H9 (cell line): ENCODE measurements at regions not wholly inside any gene's neighbourhood (a gene's known extent, or its start where the extent isn't known, plus 50 kb on each side); places are given as distances from the start of the nearest gene placed in this dataset.

Source experiments
- DNase-seq: peaks from one replicate; pipeline ENCODE4 v3.0.0-alpha.2; 2017
- H2AFZ ChIP-seq: one replicate; pipeline ENCODE4 v1.6.1; 2013; ENCODE audit warnings: mild to moderate bottlenecking, low read length, control low read depth, moderate library complexity
- H2AK5ac ChIP-seq: 2 replicates; pipeline ENCODE4 v1.6.1; 2013; ENCODE audit warnings: low read length, control low read depth, mixed read lengths; ENCODE audit not compliant: insufficient read length
- H2BK120ac ChIP-seq: one replicate; pipeline ENCODE4 v1.6.1; 2013; ENCODE audit warnings: low read depth, mild to moderate bottlenecking, low read length, control low read depth, inconsistent platforms; ENCODE audit not compliant: poor library complexity, severe bottlenecking
- H2BK12ac ChIP-seq: 2 replicates; pipeline ENCODE4 v1.6.1; 2013; ENCODE audit warnings: low read length, control low read depth, mixed read lengths, low read depth; ENCODE audit not compliant: insufficient read length
- H2BK15ac ChIP-seq: 2 replicates; pipeline ENCODE4 v1.6.1; 2013; ENCODE audit warnings: low read depth, low read length, control low read depth
- H2BK20ac ChIP-seq: one replicate; pipeline ENCODE4 v1.6.1; 2013; ENCODE audit warnings: low read depth, mild to moderate bottlenecking, low read length, control low read depth, inconsistent platforms; ENCODE audit not compliant: poor library complexity, severe bottlenecking
- H2BK5ac ChIP-seq: 2 replicates; pipeline ENCODE4 v1.6.1; 2013; ENCODE audit warnings: low read length, control low read depth, mixed read lengths; ENCODE audit not compliant: insufficient read length
- H3K14ac ChIP-seq: 2 replicates; pipeline ENCODE4 v1.6.1; 2013; ENCODE audit warnings: low read length, control low read depth; ENCODE audit not compliant: insufficient read depth
- H3K18ac ChIP-seq: 2 replicates; pipeline ENCODE4 v1.6.1; 2013; ENCODE audit warnings: low read depth, mild to moderate bottlenecking, mixed read lengths, low read length, control low read depth; ENCODE audit not compliant: insufficient read length
- H3K23ac ChIP-seq: 2 replicates; pipeline ENCODE4 v1.6.1; 2013; ENCODE audit warnings: low read length, control low read depth, mixed read lengths, low read depth; ENCODE audit not compliant: insufficient read length
- H3K23me2 ChIP-seq: 2 replicates; pipeline ENCODE4 v1.6.1; 2013; ENCODE audit warnings: low read depth, mild to moderate bottlenecking, mixed read lengths, low read length, control low read depth; ENCODE audit not compliant: insufficient read length, poor library complexity, severe bottlenecking
- H3K27ac ChIP-seq: 2 replicates; pipeline ENCODE4 v1.5.1; 2013; ENCODE audit warnings: low read length, control low read depth, mixed read lengths, low read depth; ENCODE audit not compliant: insufficient read length
- H3K27me3 ChIP-seq: 2 replicates; pipeline ENCODE4 v1.6.1; 2013; ENCODE audit warnings: low read length, control low read depth, inconsistent platforms; ENCODE audit not compliant: insufficient read depth
- H3K4ac ChIP-seq: 2 replicates; pipeline ENCODE4 v1.6.1; 2013; ENCODE audit warnings: low read depth, mild to moderate bottlenecking, control low read depth, inconsistent platforms, low read length, moderate library complexity
- H3K4me1 ChIP-seq: 2 replicates; pipeline ENCODE4 v1.6.1; 2013; ENCODE audit warnings: low read length, control low read depth, inconsistent platforms; ENCODE audit not compliant: insufficient read depth
- H3K4me2 ChIP-seq: 2 replicates; pipeline ENCODE4 v1.6.1; 2013; ENCODE audit warnings: low read length, control low read depth, mixed read lengths; ENCODE audit not compliant: insufficient read length, insufficient read depth
- H3K56ac ChIP-seq: 2 replicates; pipeline ENCODE4 v1.6.1; 2013; ENCODE audit warnings: low read depth, mild to moderate bottlenecking, mixed read lengths, low read length, control low read depth; ENCODE audit not compliant: insufficient read length
- H3K79me1 ChIP-seq: 2 replicates; pipeline ENCODE4 v1.6.1; 2013; ENCODE audit warnings: low read depth, mild to moderate bottlenecking, moderate library complexity, low read length, control low read depth, inconsistent platforms; ENCODE audit not compliant: insufficient read depth, poor library complexity, severe bottlenecking
- H3K79me2 ChIP-seq: 2 replicates; pipeline ENCODE4 v1.6.1; 2013; ENCODE audit warnings: low read length, control low read depth, inconsistent platforms; ENCODE audit not compliant: insufficient read depth
- H3K9ac ChIP-seq: 2 replicates; pipeline ENCODE4 v1.6.1; 2013; ENCODE audit warnings: low read length, control low read depth, mixed read lengths; ENCODE audit not compliant: insufficient read length; ENCODE audit errors: extremely low read depth
- H3K9me3 ChIP-seq: one replicate; pipeline ENCODE4 v1.6.1; 2013; ENCODE audit warnings: low read depth, low read length, inconsistent platforms; ENCODE audit not compliant: control insufficient read depth
- H3T11ph ChIP-seq: one replicate; pipeline ENCODE4 v1.6.1; 2013; ENCODE audit warnings: mild to moderate bottlenecking, low read length, control low read depth, inconsistent platforms
- H4K20me1 ChIP-seq: one replicate; pipeline ENCODE4 v1.6.1; 2013; ENCODE audit not compliant: control insufficient read depth, insufficient read length, insufficient read depth
- H4K5ac ChIP-seq: 2 replicates; pipeline ENCODE4 v1.6.1; 2013; ENCODE audit warnings: low read depth, mild to moderate bottlenecking, mixed read lengths, low read length, control low read depth; ENCODE audit not compliant: insufficient read length
- H4K8ac ChIP-seq: replicated peaks from 2 replicates; pipeline ENCODE4 v1.6.1; 2013; ENCODE audit warnings: low read length, control low read depth, mixed read lengths, low read depth; ENCODE audit not compliant: insufficient read length
- H4K91ac ChIP-seq: 2 replicates; pipeline ENCODE4 v1.6.1; 2013; ENCODE audit warnings: low read depth, mild to moderate bottlenecking, moderate library complexity, mixed read lengths, low read length, control low read depth; ENCODE audit not compliant: insufficient read length
- H3K27ac Mint-ChIP-seq, 3 experiments: 2 replicates in 2 of 3; 3 replicates in 1 of 3; pipeline ENCODE4 v1.8.0; 2020 to 2021; ENCODE audit warnings: mixed read lengths in 3 of 3, mild to moderate bottlenecking in 1 of 3, moderate library complexity in 1 of 3
- H3K27me3 Mint-ChIP-seq: 2 replicates; pipeline ENCODE4 v1.8.0; 2021; ENCODE audit warnings: low read depth, mild to moderate bottlenecking, moderate library complexity, mixed read lengths
- H3K36me3 Mint-ChIP-seq, 3 experiments: 2 replicates in 2 of 3; 3 replicates in 1 of 3; pipeline ENCODE4 v1.8.0; 2020 to 2021; ENCODE audit warnings: low read depth in 3 of 3, mixed read lengths in 3 of 3; ENCODE audit not compliant: insufficient read depth in 1 of 3
- H3K4me1 Mint-ChIP-seq, 2 experiments: 2 replicates each; pipeline ENCODE4 v1.8.0; 2020; ENCODE audit warnings: mixed read lengths in 2 of 2
- H3K4me3 Mint-ChIP-seq, 2 experiments: 2 replicates in 1 of 2; 3 replicates in 1 of 2; pipeline ENCODE4 v1.8.0; 2020 to 2021; ENCODE audit warnings: mild to moderate bottlenecking in 2 of 2, mixed read lengths in 2 of 2, moderate library complexity in 1 of 2
- H3K9me3 Mint-ChIP-seq, 2 experiments: 2 replicates in 1 of 2; 3 replicates in 1 of 2; pipeline ENCODE4 v1.8.0; 2020; ENCODE audit warnings: mild to moderate bottlenecking in 2 of 2, mixed read lengths in 2 of 2, moderate library complexity in 1 of 2
- WGBS: extraction: QIAGEN DNeasy Blood & Tissue Kit; methylation state at CpG from one replicate; pipeline ENCODE4 v1.1.7; 2013; ENCODE audit warnings: missing lambda C conversion rate, low lambda C conversion rate, mixed read lengths; ENCODE audit not compliant: insufficient read length; ENCODE audit errors: extremely low coverage; 5-methylcytosine and 5-hydroxymethylcytosine counted together
- TF ChIP-seq, protein P1 (sequence below): fragments of 200-600 bp; sonication (generic); conservative IDR thresholded peaks from 3 replicates; pipeline ENCODE4 v1.8.0; 2021; ENCODE audit warnings: antibody characterized with exemption, mild to moderate bottlenecking

DNA sequence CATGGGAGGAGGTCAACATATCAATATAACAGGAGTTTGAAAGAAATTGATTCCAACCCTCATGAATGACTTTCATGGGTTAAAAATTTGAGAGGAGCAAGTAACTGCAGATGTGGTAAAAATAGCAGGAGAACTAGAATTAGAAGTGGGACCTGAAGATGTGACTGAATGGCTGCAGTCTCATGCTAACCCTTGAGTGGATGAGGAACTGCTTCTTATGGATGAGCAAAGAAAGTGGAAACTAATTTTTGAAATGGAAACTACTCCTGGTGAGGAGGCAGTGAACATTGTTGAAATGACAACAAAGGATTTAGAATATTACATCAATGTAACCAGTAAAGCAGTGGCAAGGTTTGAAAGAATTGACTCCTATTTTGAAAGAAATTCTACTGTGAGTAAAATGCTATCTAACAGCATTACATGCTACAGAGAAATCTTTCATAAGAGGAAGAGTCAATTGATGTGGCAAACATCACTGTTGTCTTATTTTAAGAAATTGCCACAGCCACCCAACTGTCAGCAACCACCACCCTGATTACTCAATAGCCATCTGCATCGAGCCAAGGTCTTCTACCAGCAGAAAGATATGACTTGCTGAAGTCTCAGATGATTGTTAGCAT lies 1683.2 kb downstream of the MAT2B start:
- H3K27ac Mint-ChIP-seq: no peak overlapping the region
- Histone ChIP-seq H2AFZ (no peak overlapping the region), H4K5ac (no peak overlapping the region), H2BK120ac (no peak overlapping the region), H3T11ph (no peak overlapping the region), H2BK12ac (no peak overlapping the region), H4K20me1 (no peaks in the 10 kb centered on the region), H3K79me1 (no peaks in the 10 kb centered on the region), H3K27me3 (no peaks in the 10 kb centered on the region), H3K4me1 (no peaks in the 10 kb centered on the region), H2BK5ac (no peak overlapping the region), H2AK5ac (no peak overlapping the region), H3K27ac (no peak overlapping the region), H3K9me3 (no peaks in the 10 kb centered on the region), H3K4me2 (no peak overlapping the region), H3K23ac (no peak overlapping the region), H4K8ac (no peak overlapping the region), H3K9ac (no peak overlapping the region), H3K18ac (no peak overlapping the region), H3K79me2 (no peaks in the 10 kb centered on the region), H3K4ac (no peak overlapping the region), H2BK15ac (no peak overlapping the region), H3K14ac (no peak overlapping the region), H4K91ac (no peak overlapping the region), H2BK20ac (no peak overlapping the region), H3K23me2 (no peaks in the 10 kb centered on the region), H3K56ac (no peak overlapping the region)
- H3K4me3 Mint-ChIP-seq: no peak overlapping the region
- H3K27me3 Mint-ChIP-seq: no peaks in the 10 kb centered on the region
- no peak for DNase-seq
- peaks cover 11 to 12% of the 10 kb centered on the region in 2 experiments; a peak in 4 of 5 replicates for H3K9me3 Mint-ChIP-seq
- TF ChIP-seq, protein P1, sequence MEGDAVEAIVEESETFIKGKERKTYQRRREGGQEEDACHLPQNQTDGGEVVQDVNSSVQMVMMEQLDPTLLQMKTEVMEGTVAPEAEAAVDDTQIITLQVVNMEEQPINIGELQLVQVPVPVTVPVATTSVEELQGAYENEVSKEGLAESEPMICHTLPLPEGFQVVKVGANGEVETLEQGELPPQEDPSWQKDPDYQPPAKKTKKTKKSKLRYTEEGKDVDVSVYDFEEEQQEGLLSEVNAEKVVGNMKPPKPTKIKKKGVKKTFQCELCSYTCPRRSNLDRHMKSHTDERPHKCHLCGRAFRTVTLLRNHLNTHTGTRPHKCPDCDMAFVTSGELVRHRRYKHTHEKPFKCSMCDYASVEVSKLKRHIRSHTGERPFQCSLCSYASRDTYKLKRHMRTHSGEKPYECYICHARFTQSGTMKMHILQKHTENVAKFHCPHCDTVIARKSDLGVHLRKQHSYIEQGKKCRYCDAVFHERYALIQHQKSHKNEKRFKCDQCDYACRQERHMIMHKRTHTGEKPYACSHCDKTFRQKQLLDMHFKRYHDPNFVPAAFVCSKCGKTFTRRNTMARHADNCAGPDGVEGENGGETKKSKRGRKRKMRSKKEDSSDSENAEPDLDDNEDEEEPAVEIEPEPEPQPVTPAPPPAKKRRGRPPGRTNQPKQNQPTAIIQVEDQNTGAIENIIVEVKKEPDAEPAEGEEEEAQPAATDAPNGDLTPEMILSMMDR: no peak
- peaks cover 3 to 4% of the 10 kb centered on the region in 2 experiments; a peak in 2 of 4 replicates for H3K4me1 Mint-ChIP-seq
- WGBS: no CpG with 5 or more reads among the region's 1 CpG
- H3K36me3 Mint-ChIP-seq: peaks cover 8 to 15% (median 10%) of the 10 kb centered on the region in 3 experiments
